Renal cortex interstitium (tissue), 11 donors: ENCODE measurements at regions not wholly inside any gene's neighbourhood (a gene's known extent, or its start where the extent isn't known, plus 50 kb on each side); places are given as distances from the start of the nearest gene placed in this dataset.

ENCODE experiments used
- DNase-seq, 11 donors: peaks; one replicate each; pipeline ENCODE4 v3.0.0-alpha.2; 2013; ENCODE audit warnings: low read depth in 9 of 11, low spot score in 4 of 11; ENCODE audit errors: extremely low read depth in 1 of 11

DNA sequence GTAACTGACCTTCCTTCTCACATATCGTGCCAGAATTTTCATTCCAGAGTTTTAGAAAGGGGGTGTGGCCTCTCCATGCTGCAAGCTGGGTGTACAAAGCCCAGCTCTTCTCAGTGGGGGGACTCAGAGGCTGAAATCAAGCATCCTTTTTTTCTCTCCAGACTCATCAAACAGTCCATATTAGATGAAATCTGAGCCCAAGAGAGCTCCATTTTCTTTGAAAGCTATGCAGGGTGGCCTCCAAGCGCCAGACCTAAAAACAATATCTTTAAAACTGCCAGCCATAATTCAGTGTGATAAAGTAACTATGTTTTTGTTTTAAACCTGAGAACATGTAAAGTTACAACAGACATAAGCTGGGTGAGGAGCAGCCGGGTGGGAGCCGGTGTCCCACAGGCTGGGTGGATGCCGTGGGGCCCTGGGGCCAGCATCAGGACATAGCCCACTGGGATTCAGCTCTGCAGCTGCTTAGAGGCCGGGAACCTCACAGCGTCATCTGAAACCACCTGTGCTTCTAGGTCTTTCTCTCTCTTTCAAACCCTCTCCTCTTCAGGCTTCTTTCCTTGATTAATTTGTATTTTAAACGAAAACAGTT, 249.2 kb downstream of the ZNF536 start:
- peak in 2 of 11 donors; percentile 18 for DNase-seq

DNA sequence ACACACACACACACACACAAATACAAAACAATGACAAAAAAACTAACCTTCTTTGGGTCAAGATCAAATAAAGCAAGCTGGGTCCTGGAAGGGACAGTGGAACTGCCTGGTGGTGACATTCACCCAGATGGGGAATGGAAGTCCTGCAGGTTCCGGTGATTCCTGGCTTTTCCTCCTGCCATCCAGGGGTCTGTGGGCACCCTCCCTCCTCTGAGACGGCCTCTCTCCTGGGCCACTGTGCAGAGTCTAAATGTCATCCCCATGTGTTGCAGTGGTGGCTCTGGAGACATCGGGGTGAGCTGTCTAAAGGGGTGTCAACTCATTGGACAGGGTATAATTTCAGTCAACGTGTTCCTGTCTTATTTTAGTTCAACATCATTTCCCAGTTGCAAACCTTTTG, 248.2 kb downstream of the ZNF536 start:
- DNase-seq, result no peak

DNA sequence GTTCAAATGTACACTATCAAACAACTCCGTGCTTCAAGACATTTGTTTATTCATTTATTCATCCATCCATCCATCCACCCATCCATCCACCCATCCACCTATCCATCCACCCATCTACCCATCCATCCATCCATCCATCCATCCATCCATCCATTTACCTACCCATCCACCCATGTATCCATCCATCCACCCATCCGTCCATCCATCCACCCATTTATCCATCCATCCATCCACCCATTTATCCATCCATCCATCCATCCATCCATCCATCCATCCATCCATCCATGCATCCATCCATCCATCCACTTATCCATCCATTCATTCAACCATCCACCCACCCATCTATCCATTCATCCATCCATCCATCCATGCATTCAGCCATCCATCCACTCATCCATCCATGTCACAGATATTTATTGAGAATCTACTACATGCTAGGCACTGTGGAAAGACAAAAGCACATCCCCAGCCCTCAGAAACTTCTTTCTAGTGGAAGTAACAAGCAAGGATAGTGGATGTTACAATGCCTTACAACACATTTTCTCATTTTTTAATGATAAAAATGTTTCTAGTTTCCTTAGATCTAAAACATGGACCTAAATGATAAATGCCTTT, 237.6 kb downstream of the ZNF536 start:
- DNase-seq, result no peak

GRCh38 chr19:30608471-30608870, 236.3 kb downstream of the ZNF536 start:
- DNase-seq, result no peak
